ENCODE measurements at regions not wholly inside any gene's neighbourhood (a gene's known extent, or its start where the extent isn't known, plus 50 kb on each side); places are given as distances from the start of the nearest gene placed in this dataset.

GRCh38 chr7:47221826-47222225 lies 360.1 kb downstream of the TNS3 start:
- no peak for DNase-seq

- DNase-seq, result no peak
Observed at GRCh38 chr7:47218378-47219176, 363.3 kb downstream of the TNS3 start.

GRCh38 chr7:47217570-47218360 lies 364.1 kb downstream of the TNS3 start:
- no peak for DNase-seq

GRCh38 chr7:47217086-47217485 lies 364.8 kb downstream of the TNS3 start:
- no peak for DNase-seq

GRCh38 chr7:47216439-47216838 lies 365.5 kb downstream of the TNS3 start:
- no peak for DNase-seq

- no peak for DNase-seq
Observed at GRCh38 chr7:47215640-47216039, 366.3 kb downstream of the TNS3 start.

- no peak for DNase-seq
Observed at GRCh38 chr7:47215049-47215448, 366.9 kb downstream of the TNS3 start.

- no peak for DNase-seq
Observed at GRCh38 chr7:47213276-47213675, 368.6 kb downstream of the TNS3 start.

- no peak for DNase-seq
Observed at GRCh38 chr7:47211519-47211973, 370.4 kb downstream of the TNS3 start.

GRCh38 chr7:47210281-47210854 lies 371.5 kb downstream of the TNS3 start:
- no peak for DNase-seq

GRCh38 chr7:47207956-47208355 lies 374.0 kb downstream of the TNS3 start:
- no peak for DNase-seq

GRCh38 chr7:47204709-47205108 lies 377.2 kb downstream of the TNS3 start:
- DNase-seq, result no peak

- DNase-seq, result no peak
Observed at GRCh38 chr7:47202146-47202783, 379.6 kb downstream of the TNS3 start.

GRCh38 chr7:47198159-47198558 lies 383.8 kb downstream of the TNS3 start:
- DNase-seq, result no peak

GRCh38 chr7:47197486-47197885 lies 384.4 kb downstream of the TNS3 start:
- no peak for DNase-seq

GRCh38 chr7:47196737-47197136 lies 385.2 kb downstream of the TNS3 start:
- no peak for DNase-seq

GRCh38 chr7:47196106-47196645 lies 385.7 kb downstream of the TNS3 start:
- no peak for DNase-seq

GRCh38 chr7:47195641-47196040 lies 386.3 kb downstream of the TNS3 start:
- no peak for DNase-seq

GRCh38 chr7:47194516-47195057 lies 387.3 kb downstream of the TNS3 start:
- no peak for DNase-seq

GRCh38 chr7:47192978-47193377 lies 388.9 kb downstream of the TNS3 start:
- DNase-seq, result no peak

- DNase-seq, result no peak
Observed at GRCh38 chr7:47191876-47192291, 390.0 kb downstream of the TNS3 start.

- no peak for DNase-seq
Observed at GRCh38 chr7:47191316-47191715, 390.6 kb downstream of the TNS3 start.

- no peak for DNase-seq
Observed at GRCh38 chr7:47190462-47190861, 391.4 kb downstream of the TNS3 start.
